22Rv1 (cell line): ENCODE measurements at regions not wholly inside any gene's neighbourhood (a gene's known extent, or its start where the extent isn't known, plus 50 kb on each side); places are given as distances from the start of the nearest gene placed in this dataset.

ENCODE experiments used
- H3K27ac ChIP-seq: fragments of 450-650 bp; 2 replicates; pipeline ENCODE4 v1.5.1; 2017
- CTCF ChIP-seq: fragments of 450-650 bp; IDR thresholded peaks from 2 replicates; pipeline ENCODE4 v1.5.1; 2017; ENCODE audit warnings: mild to moderate bottlenecking
- ZFX ChIP-seq: fragments of 450-650 bp; IDR thresholded peaks from 2 replicates; pipeline ENCODE4 v1.6.1; 2017; ENCODE audit warnings: antibody characterized with exemption, borderline replicate concordance

- TF ChIP-seq ZFX (no peak), CTCF (no peak)
- H3K27ac ChIP-seq = no peak overlapping the region
Measured at GRCh38 chr4:38442073-38442788, 221.8 kb upstream of the KLF3 start.

GRCh38 chr4:38449506-38450174, 214.4 kb upstream of the KLF3 start:
- TF ChIP-seq ZFX (no peak), CTCF (peak; percentile 35)
- H3K27ac ChIP-seq = peak overlapping the region; percentile 57

- no peak for TF ChIP-seq CTCF
- TF ChIP-seq ZFX = no peak
- no peak overlapping the region for H3K27ac ChIP-seq
Measured at GRCh38 chr4:38452009-38452408, 212.0 kb upstream of the KLF3 start.

- TF ChIP-seq CTCF (no peak), ZFX (no peak)
- H3K27ac ChIP-seq = no peak overlapping the region
Measured at GRCh38 chr4:38452542-38452941, 211.5 kb upstream of the KLF3 start.

GRCh38 chr4:38453253-38453881, 210.6 kb upstream of the KLF3 start:
- no peak overlapping the region for H3K27ac ChIP-seq
- TF ChIP-seq CTCF (no peak), ZFX (no peak)

- TF ChIP-seq ZFX (no peak), CTCF (no peak)
- no peak overlapping the region for H3K27ac ChIP-seq
Measured at GRCh38 chr4:38454284-38454683, 209.7 kb upstream of the KLF3 start.
